ENCODE measurements at regions not wholly inside any gene's neighbourhood (a gene's known extent, or its start where the extent isn't known, plus 50 kb on each side); places are given as distances from the start of the nearest gene placed in this dataset.

DNA sequence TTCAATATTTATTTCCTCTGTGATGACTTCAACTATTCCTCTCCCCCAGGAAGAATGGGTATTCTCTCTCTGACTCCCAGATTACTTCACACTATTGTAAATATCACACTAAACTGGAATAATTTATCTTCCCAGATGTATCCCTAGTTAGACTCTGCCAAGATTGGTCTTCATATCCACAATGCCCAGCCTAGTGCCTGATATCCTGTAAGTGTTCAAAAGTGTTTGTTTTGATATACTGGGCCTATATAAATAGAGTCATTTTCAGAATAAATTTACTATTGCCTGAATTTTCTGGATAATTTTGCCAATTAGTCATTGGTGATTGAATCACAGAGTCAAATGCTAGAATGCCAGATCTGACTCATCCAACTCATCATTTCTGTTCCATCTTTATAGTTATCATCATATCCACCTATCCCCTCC, 143.7 kb upstream of the TNC start:
- TF ChIP-seq ELF4 (CRISPR knock-in tag; IDR thresholded peaks at IDR 0.05; ENCODE audit: borderline replicate concordance) (no peak), ARNT (IDR thresholded peaks at IDR 0.05) (no peak), ISL2 (CRISPR knock-in tag; IDR thresholded peaks at IDR 0.05) (no peak), RFXAP (CRISPR knock-in tag; IDR thresholded peaks at IDR 0.05; ENCODE audit: borderline replicate concordance) (no peak), YEATS2 (CRISPR knock-in tag; IDR thresholded peaks at IDR 0.05; ENCODE audit: borderline replicate concordance) (no peak)
- TF ChIP-seq, protein P1, sequence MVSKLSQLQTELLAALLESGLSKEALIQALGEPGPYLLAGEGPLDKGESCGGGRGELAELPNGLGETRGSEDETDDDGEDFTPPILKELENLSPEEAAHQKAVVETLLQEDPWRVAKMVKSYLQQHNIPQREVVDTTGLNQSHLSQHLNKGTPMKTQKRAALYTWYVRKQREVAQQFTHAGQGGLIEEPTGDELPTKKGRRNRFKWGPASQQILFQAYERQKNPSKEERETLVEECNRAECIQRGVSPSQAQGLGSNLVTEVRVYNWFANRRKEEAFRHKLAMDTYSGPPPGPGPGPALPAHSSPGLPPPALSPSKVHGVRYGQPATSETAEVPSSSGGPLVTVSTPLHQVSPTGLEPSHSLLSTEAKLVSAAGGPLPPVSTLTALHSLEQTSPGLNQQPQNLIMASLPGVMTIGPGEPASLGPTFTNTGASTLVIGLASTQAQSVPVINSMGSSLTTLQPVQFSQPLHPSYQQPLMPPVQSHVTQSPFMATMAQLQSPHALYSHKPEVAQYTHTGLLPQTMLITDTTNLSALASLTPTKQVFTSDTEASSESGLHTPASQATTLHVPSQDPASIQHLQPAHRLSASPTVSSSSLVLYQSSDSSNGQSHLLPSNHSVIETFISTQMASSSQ (IDR thresholded peaks at IDR 0.05; ENCODE audit: low read depth), result no peak
- TF ChIP-seq, protein P1 (CRISPR knock-in tag; IDR thresholded peaks at IDR 0.05; ENCODE audit: borderline replicate concordance), result no peak
- no peaks in the 10 kb centered on the region for H4K20me1 ChIP-seq (ENCODE audit: insufficient read depth, low read length)
- no peak overlapping the region for H2AFZ ChIP-seq (ENCODE audit: low read length)
- intact Hi-C loops (cut with micrococcal nuclease; ENCODE audit: unreplicated experiment), result no loop called here
- H3K79me2 ChIP-seq (ENCODE audit: insufficient read depth, low read length), result no peaks in the 10 kb centered on the region
- ATAC-seq (no peak), DNase-seq (ENCODE audit: low spot score) (no peak), FAIRE-seq (no peak)
- no peaks in the 10 kb centered on the region for H3K36me3 ChIP-seq (replicated peaks in 1 of 2; ENCODE audit: control insufficient read depth in 1 of 2, insufficient read depth in 2 of 2, low read length in 2 of 2)
- no TSS peak for BruUV-seq (replicated peaks)
- POLR2A ChIA-PET, result no interaction called here
- no peak overlapping the region for H3K4me2 ChIP-seq (ENCODE audit: low read depth, low read length)
- no peak overlapping the region for H3K4me3 ChIP-seq (replicated peaks in 1 of 3; ENCODE audit: insufficient read depth in 1 of 3, low read depth in 2 of 3, low read length in 3 of 3)
- H3K27me3 ChIP-seq (ENCODE audit: control insufficient read depth in 1 of 2, insufficient read depth in 2 of 2, low read length in 2 of 2), result no peaks in the 10 kb centered on the region
- H3K27ac ChIP-seq (ENCODE audit: extremely low read length, insufficient read depth, low read length), result no peak overlapping the region
- H3K9me3 ChIP-seq (ENCODE audit: low read length), result no peaks in the 10 kb centered on the region
- CTCF ChIA-PET (ENCODE audit: low intra/inter-chr PET ratio, low total read pairs), result no interaction called here
- no peaks in the 10 kb centered on the region for H3K4me1 ChIP-seq (ENCODE audit: insufficient read depth, low read length)
- H3K9ac ChIP-seq (ENCODE audit: insufficient read depth, low read depth, low read length), result no peak overlapping the region
- in situ Hi-C loops (cut with HindIII; ENCODE audit: extremely low pct_ligation_motif_present, low pct_unique_long_range_greater_than_20kb), result no loop called here
